GM19468 (cell line): ENCODE measurements at regions not wholly inside any gene's neighbourhood (a gene's known extent, or its start where the extent isn't known, plus 50 kb on each side); places are given as distances from the start of the nearest gene placed in this dataset.

Experiments
- ATAC-seq: cut with Tn5 transposase; IDR thresholded peaks from one replicate; pipeline ENCODE4 v1.9.1; 2021; ENCODE audit warnings: mild to moderate bottlenecking, moderate library complexity, moderate number of reproducible peaks; ENCODE audit not compliant: unreplicated experiment; ENCODE audit errors: extremely low read depth

DNA sequence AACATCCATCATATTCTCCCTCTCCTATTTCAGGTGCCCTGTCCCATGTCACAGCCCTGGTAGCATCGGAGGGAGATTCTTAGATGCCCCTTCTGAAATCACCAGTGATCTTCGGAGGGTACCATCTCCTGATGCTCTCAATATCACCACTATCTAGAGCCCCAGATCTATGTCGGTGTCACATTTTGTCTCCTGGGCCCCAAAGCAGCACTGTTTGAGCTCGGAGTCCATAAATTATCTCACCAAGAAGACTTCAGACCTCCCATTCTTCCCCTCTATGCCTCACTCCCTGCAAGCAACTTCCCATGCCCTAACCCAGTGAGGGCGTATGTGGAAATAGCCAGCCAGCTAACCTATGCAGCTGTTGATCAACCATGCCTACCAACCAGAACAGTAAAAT is 51.5 kb upstream of the NLK start:
- no peak for ATAC-seq

DNA sequence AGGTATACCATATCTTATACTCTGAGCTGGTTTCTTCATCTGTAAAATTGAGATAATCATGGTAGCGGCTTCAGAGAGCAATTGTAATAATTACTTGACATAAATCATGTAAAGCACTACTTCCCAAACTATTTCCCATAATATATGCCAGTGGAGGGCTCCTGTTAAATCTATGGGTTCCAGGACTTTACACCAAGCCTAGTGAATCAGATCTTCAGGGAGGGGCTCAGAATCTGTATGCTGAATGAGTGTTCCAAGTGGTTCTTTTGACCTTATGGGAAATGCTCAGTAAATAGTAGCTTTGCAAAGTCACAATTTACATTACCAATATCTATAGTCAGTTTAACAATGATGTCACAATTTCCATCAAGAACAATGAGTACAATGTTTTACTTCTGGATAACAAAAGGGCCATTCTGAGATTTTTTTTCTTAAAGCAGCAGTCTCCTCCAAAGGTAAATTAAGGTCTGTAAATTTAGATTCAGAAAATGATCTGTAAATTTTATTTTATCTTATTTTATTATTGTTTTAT is 50.9 kb upstream of the NLK start:
- no peak for ATAC-seq
